PC-3 (cell line): ENCODE measurements at regions not wholly inside any gene's neighbourhood (a gene's known extent, or its start where the extent isn't known, plus 50 kb on each side); places are given as distances from the start of the nearest gene placed in this dataset.

Experiments used
- EZH2 ChIP-seq: fragments of 300-600 bp; sonication (generic); IDR thresholded peaks from one replicate; pipeline ENCODE4 v1.6.1; 2017; ENCODE audit warnings: antibody characterized with exemption, mild to moderate bottlenecking, low read length; ENCODE audit not compliant: unreplicated experiment
- TF ChIP-seq, protein P1 (sequence below): fragments of 300-600 bp; sonication (generic); conservative IDR thresholded peaks from 2 replicates; pipeline ENCODE4 v1.5.1; 2017; ENCODE audit warnings: antibody characterized with exemption, low read depth, mild to moderate bottlenecking, low read length

DNA sequence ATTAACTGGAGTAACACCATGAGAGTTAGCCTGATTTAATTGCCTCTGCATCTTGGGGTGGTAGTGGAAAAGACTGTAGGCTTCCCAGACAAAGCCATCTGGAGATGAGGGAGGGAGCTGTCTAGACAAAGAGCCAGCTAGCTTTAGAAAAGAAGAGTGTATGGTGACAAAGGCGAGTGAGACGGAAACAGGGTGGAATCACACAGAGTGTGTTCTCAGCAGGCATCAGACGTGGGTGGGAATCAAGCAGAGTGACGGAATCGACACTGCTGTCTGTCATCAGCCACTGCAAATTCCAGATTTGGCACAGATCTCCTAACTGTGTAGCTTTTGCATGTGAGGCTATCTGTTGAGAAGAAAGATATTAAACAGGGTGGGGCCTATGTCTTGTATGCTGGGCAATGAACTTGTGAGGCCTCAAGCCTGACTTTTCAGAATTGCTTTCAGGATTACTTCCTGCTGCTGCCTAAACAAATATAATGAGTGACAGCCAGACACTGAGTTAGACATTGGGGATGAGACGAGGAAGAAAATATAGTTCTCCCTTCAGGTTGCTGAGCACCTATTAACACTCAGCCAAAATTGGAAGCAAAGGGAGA, 236.5 kb upstream of the GRIP1 start:
- TF ChIP-seq, protein P1, sequence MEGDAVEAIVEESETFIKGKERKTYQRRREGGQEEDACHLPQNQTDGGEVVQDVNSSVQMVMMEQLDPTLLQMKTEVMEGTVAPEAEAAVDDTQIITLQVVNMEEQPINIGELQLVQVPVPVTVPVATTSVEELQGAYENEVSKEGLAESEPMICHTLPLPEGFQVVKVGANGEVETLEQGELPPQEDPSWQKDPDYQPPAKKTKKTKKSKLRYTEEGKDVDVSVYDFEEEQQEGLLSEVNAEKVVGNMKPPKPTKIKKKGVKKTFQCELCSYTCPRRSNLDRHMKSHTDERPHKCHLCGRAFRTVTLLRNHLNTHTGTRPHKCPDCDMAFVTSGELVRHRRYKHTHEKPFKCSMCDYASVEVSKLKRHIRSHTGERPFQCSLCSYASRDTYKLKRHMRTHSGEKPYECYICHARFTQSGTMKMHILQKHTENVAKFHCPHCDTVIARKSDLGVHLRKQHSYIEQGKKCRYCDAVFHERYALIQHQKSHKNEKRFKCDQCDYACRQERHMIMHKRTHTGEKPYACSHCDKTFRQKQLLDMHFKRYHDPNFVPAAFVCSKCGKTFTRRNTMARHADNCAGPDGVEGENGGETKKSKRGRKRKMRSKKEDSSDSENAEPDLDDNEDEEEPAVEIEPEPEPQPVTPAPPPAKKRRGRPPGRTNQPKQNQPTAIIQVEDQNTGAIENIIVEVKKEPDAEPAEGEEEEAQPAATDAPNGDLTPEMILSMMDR: no peak
- TF ChIP-seq EZH2: no peak
